ENCODE measurements at regions not wholly inside any gene's neighbourhood (a gene's known extent, or its start where the extent isn't known, plus 50 kb on each side); places are given as distances from the start of the nearest gene placed in this dataset.

GRCh38 chr2:125713533-125713932 lies 942.4 kb upstream of the GYPC start:
- no peak for TF ChIP-seq POLR2A (IDR thresholded peaks at IDR 0.05)
- no peak for TF ChIP-seq EP300 (IDR thresholded peaks at IDR 0.05)
- no peak for TF ChIP-seq CTCF (IDR thresholded peaks at IDR 0.05)
